COR-L47 (cell line): ENCODE measurements at regions not wholly inside any gene's neighbourhood (a gene's known extent, or its start where the extent isn't known, plus 50 kb on each side); places are given as distances from the start of the nearest gene placed in this dataset.
"Not testable (repeated sequence)": the region's sequence is repeated elsewhere in the genome, so short reads cannot be mapped to it uniquely, and the experiment has no call there.

Experiments
- DNase-seq: peaks from one replicate; lab custom pipeline; 2025; lab: John Stamatoyannopoulos, UW

GRCh38 chr6:82507112-82507511 lies 143.5 kb downstream of the TPBG start:
- DNase-seq, result no peak

- no peak for DNase-seq
Observed at GRCh38 chr6:82511546-82511945, 147.9 kb downstream of the TPBG start.

- DNase-seq, result not testable (repeated sequence)
Observed at GRCh38 chr6:82517896-82518295, 154.3 kb downstream of the TPBG start.

GRCh38 chr6:82521369-82521768 lies 157.8 kb downstream of the TPBG start:
- DNase-seq, result no peak

- no peak for DNase-seq
Observed at GRCh38 chr6:82521861-82522260, 158.2 kb downstream of the TPBG start.

- DNase-seq, result no peak
Observed at GRCh38 chr6:82524031-82524430, 160.4 kb downstream of the TPBG start.

GRCh38 chr6:82525775-82526495 lies 162.3 kb downstream of the TPBG start:
- no peak for DNase-seq

- not testable (repeated sequence) for DNase-seq
Observed at GRCh38 chr6:82529960-82530460, 166.4 kb downstream of the TPBG start.

GRCh38 chr6:82534876-82535275 lies 171.3 kb downstream of the TPBG start:
- DNase-seq, result no peak

GRCh38 chr6:82549480-82549879 lies 185.9 kb downstream of the TPBG start:
- DNase-seq, result not testable (repeated sequence)

GRCh38 chr6:82551311-82551710 lies 187.7 kb downstream of the TPBG start:
- not testable (repeated sequence) for DNase-seq

- DNase-seq, result no peak
Observed at GRCh38 chr6:82551831-82552230, 188.2 kb downstream of the TPBG start.

GRCh38 chr6:82553863-82554531 lies 190.4 kb downstream of the TPBG start:
- no peak for DNase-seq

- DNase-seq, result no peak
Observed at GRCh38 chr6:82554666-82555065, 191.0 kb downstream of the TPBG start.

- no peak for DNase-seq
Observed at GRCh38 chr6:82555801-82556200, 192.2 kb downstream of the TPBG start.

- DNase-seq, result not testable (repeated sequence)
Observed at GRCh38 chr6:82558531-82558930, 194.9 kb downstream of the TPBG start.

- no peak for DNase-seq
Observed at GRCh38 chr6:82567621-82568020, 204.0 kb downstream of the TPBG start.

- peak; percentile 73 for DNase-seq
Observed at GRCh38 chr6:82568290-82568993, 204.8 kb downstream of the TPBG start.

GRCh38 chr6:82569022-82569421 lies 205.4 kb downstream of the TPBG start:
- peak; percentile 71 for DNase-seq

GRCh38 chr6:82570083-82570482 lies 206.5 kb downstream of the TPBG start:
- DNase-seq, result peak; percentile 71

- no peak for DNase-seq
Observed at GRCh38 chr6:82571455-82571854, 207.8 kb downstream of the TPBG start.

- DNase-seq, result no peak
Observed at GRCh38 chr6:82573254-82573972, 209.8 kb downstream of the TPBG start.
